Central memory CD4-positive, alpha-beta T cell (primary cell): ENCODE measurements at regions not wholly inside any gene's neighbourhood (a gene's known extent, or its start where the extent isn't known, plus 50 kb on each side); places are given as distances from the start of the nearest gene placed in this dataset.
"Not testable (repeated sequence)": the region's sequence is repeated elsewhere in the genome, so short reads cannot be mapped to it uniquely, and the experiment has no call there.

Experiments
- DNase-seq: peaks from one replicate; pipeline ENCODE4 v3.0.0; 2022

DNA sequence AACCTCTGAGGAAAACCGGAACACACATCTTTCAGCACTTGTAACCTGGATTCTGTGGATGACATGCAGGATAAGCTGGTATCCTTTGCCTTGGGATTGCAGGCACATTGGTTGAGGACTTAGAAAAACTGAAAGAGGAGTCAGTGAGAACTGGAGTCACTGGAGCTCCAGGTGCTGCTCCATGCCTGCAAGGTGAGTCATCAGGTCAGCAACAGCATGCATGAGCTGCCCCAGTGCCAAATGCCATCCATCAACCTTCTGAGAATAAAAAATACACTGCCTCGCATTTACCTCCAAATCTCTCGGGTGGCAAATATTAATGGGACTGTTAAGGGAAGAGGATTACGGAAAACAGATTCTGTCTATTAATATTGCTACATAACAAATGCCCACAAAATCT is 729.1 kb downstream of the NTRK3 start:
- DNase-seq = no peak

DNA sequence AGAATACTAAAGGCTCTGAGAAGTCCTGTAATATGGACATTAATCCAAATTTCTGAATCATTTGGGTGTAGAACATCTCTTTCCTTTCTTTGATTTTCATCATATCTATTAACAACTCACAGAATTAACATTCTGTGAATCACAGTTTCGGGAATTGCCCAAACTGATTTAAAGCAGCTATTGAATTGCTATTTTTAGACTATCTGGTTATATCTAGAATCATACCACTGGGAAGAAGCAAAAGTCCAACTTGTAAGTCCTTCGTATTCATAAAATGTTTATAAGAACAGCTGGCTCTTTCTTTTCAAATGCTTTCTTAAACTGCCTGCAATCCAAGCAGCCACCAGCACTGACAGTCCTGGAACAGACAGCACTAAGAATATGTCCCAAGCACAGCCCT is 733.0 kb downstream of the NTRK3 start:
- no peak for DNase-seq

DNA sequence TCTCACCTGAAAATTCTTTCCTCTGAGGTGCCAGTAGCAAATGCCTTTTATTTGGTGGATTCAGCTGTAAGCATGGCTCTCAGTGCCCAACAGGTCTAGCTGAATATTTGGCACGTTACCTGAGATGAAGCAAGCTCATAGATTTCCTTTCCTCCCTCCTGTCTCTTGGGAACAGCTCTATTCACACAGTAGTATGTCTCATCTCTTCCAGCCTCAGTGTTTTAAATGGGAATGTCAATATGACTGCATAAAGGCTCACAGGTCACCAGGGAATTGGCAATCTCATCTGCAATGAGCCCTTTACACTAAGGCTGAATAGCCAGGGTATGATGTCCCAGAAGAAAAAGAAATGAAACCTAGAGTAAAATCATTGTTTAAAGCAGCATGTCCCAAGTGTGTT is 733.5 kb downstream of the NTRK3 start:
- DNase-seq = no peak

DNA sequence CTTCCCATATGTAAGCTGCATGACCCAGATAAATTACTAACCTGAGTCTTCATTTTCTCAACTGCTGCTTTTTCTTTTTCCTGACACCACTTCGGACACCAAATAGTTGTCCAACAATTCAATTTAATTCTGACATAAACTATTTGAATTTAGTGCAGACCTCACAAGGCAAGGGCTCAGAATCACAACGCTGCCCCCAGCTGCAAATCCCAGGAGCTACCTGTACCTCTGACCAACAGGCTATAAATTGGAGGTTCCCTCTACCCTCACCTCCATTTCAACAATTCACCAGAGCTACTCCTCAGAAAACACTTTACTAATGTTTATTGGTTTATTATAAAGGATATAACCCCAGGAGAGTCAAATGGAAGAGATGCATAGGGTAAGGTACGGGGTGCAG is 737.6 kb downstream of the NTRK3 start:
- no peak for DNase-seq

DNA sequence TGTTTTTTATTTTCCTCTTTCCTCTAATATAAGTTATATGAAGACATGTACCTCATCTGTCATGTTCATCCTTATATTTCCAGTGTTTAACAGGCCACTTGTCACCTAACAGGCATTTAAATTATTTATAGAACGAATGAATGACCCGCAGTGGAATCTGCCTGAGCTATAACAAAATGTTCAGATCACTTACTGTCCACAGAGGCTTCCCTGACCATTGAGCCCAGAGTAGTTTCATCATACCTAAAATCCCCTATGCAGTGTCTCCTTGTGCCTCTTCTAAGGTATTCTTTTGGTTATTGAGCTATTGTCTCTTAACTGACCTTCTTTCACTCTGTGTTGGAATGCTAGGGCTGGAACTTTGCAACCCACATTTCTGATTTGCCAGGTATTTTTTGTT is 748.5 kb downstream of the NTRK3 start:
- no peak for DNase-seq

DNA sequence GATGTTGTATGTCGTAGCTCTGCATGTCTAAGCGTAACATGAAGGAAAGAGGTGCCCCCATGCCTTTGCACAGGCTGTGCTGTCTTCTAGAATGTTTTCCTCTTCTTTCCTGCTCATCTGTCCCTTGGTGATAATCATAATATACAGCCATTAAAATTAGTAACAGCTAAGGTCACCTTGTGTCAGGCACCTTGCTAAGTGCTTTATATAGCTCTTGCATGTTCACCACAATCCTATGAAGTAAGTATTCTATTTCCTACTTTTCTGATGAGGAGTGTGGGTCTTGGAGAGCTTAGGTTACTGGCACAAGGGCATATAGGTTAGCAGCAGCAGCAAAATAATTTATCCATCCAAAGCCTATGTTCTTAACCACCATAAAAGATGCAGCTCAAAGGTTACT is 754.4 kb downstream of the NTRK3 start:
- no peak for DNase-seq

DNA sequence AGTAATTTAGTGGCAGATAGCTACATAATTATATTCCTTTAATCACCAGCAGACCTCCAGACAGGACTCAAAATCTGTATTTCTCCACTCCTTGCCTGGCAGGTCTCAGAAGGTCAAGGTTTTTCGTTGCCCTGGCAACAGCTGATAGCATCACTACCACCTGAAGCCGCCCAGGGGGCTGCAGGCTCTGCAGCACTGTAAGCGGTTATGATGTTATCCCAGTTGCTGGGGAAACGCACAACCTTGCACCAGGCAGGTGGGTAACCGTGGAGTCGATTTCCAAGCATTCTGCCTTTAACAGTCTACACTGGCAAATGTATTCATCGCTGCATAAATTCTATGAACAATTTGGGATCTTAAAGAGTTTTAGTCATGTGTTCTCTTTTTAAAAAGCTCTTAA is 756.3 kb downstream of the NTRK3 start:
- no peak for DNase-seq

DNA sequence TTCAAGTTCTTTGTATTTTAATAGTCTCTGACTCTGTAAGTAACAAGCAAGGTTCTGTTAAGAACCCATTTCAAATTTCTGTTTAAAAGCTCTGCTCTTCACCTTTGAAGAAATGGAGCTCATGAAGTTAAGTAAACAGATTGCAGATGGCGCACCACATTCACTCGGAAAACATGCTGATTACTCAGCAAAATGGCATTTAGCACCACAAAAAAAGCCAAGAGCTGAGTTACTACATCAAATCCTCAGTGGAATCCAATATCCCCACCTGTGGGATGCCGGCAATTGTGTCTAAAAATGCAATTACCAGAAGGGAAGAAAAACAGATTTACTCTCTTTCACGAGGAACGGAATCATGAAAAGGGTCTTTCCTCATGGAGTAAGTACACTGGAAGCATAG is 758.0 kb downstream of the NTRK3 start:
- DNase-seq = no peak

DNA sequence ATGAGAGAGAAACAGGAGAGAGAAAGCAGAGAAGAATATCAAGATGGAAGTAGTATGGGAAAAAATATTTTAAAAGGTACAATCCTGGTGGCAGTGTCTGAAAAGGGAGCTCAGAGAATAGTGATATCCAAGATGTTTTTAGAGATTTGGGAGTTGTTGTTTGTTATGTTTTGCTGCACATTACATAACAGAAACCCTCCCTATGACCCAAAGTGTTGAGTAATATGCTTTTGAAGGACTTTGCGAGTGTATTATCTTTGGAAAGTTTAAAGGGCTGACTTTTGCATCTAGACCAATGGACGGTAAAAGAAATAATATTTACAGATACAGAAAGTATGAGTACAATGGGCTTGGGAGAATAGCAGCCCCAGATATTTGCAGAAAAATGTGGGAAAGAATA is 759.7 kb downstream of the NTRK3 start:
- DNase-seq = no peak

DNA sequence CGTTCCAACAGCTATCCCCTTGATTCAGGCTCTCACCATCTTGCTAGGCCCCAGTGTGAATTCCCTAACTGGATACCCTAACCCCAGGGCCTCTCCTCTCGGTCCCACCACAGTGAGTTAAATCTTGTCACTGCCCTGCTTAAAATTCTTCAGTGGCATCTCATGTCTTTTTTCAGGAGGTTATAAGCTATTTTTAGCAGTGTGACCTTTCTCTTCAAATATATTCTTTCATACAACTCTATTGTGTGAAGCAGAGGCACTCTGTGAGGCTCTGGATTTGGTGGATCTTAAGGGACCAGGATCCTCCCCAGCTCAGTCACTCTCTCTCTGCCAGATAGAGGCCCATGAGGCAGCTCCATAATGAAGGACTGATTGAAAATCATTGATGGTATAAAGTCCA is 760.4 kb downstream of the NTRK3 start:
- DNase-seq = no peak

DNA sequence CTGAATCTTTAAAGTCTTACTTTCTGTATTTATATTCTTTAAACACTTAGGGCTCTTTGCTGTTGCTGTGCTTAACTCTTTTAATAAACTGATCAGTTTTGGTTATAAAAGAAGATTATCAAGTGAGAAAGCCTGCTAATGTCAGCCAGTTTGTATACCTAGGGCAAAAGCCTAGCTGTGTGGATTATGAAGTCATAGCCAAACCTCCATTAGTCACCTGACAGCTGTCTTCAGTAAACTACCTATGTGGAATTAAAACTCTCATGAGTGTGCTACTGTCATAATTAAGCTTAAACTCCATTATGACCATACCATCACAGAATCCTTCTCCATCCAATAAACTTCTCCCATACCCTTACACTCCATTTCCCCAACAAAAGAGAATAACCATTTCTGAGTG is 762.7 kb downstream of the NTRK3 start:
- no peak for DNase-seq

DNA sequence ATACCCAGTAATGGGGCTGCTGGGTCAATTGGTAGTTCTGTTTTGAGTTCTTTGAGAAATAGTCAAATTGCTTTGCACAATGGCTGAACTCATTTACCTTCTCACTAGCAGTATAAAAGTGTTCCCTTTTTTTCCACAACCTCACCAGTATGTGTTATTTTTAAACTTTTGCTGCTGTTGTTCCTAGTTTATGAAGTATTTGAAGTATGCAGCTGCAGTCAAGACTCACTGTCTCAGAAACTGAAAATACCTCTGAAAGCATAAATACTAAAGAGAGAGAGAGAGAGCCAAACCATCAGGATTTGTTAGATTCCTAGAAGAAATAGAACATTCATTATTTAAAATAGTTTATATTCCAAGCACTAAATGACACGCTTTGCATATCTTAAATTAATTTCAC is 764.2 kb downstream of the NTRK3 start:
- no peak for DNase-seq

DNA sequence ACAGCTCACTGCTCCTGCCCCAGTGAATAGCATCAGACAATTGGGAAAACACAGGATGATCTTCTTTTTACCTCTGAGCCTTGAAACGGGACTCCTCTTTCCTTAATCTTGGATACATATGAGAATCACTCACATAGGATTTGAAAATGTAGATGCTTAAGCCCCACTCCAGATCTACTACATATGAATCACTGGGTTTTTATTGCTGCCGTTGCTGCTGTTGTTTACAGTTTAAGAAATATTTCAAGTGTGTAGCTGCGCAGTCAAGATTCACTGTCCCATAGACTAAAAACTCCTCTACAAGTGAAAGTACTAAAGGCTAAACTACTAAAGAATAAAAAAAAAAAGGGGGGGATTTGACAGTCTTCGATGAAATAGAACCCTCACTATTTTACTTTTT is 765.9 kb downstream of the NTRK3 start:
- no peak for DNase-seq

DNA sequence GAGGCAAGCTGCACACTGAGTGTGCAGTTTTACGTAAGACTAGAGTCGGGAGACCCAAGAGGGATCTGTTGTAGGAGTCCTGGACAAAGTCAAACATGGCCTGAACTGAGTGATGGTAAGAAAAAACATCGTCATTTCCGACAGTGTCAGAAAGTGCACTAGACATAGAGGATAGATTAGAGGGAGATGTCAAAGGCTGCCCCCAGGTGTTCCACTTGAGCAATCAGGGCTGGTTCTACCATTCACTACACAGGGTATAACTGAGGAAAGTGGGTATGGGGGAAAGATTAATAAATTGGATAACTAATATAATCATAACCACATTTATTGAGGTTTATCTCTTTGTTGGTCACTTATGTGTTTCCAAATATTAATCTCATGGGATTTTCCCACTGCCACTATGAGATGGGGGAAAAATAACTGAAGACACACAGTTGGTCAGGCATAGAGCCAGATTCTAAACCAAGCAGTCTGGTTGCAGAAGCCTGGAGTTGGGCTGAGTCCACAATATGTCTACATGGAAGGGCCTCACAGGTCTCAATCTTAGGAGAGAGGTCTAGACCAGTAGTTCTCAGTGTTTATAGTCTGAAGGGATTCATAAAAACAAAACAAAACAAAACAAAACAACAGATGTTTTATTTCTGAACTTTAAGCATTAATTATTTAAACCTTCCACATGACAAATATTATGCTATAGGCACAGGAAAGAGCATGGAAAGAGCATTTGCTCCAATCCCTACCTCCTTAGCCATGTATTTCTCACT is 766.5 kb downstream of the NTRK3 start:
- no peak for DNase-seq

DNA sequence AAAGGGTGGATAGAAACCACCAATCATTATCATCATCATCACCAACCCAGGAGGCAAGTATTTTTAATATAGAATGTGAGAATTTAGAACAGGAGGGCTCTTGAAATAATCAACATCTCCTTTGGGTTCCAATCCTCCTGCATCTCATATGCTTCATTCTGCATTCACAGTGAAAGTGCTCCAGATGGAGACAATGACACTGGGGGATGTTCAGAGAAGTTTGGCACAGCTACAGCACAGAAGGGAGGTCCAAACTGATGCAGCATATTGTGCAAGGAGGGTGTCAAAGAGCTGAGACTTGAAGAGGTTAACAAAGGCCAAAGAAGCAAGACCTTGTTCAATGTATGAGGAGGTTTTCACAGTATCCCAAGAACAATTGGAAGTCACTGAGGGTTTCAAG is 767.1 kb downstream of the NTRK3 start:
- no peak for DNase-seq

DNA sequence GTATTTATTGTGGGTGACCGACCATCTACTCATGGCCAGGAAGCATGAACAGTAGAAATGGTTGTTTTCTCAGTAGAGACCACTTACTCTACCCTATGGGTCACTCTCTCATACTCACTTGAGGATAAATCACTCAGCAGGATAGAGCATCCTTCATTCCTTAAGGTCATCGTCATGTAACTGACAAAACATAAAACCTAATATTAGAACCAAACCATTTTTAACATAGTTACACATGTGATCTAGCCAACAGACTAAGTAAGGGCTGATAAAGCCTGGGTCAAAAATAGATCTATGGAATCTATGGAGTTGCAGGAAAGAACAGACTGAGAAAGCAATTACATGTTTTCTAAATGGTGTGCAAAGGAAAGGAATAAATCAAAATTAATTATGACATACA is 769.1 kb downstream of the NTRK3 start:
- DNase-seq = no peak

DNA sequence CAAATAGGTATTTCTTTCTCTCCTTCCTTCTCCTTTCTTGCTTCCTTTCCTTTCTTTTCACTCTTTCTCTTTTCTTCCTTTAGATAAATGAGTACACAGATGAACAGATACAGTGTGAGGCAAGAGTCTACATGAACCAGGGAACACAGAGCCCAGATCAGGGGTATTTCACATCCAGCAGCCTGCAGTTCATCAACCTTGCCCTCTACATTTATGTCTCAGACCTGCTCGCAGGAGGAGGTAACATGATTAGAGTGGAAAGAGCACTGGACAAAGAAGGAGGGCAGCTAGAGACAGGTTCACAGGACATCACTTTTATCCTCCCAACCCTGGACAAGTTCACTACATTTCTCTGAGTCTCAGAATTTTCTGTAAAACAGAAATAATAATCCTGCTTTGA is 773.1 kb downstream of the NTRK3 start:
- no peak for DNase-seq

DNA sequence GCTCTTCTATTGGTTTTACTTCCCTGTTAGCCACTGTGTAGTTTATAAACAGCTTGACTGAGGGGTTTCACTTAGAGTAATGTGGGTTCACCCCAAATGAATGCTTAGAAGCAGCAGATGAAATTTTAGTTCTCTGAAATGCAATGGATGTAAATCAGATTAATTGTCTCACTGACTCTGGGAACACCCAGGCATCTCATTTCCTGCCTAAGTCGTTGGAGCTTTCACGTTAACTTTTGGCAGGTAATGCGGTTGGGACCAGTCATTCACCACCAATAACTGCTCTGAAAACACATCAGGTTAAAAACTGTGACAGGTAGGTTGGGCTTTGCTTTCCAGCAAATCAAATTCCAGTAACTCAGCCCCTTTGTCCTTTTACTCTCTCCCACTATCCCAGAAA is 775.4 kb downstream of the NTRK3 start:
- DNase-seq = no peak

DNA sequence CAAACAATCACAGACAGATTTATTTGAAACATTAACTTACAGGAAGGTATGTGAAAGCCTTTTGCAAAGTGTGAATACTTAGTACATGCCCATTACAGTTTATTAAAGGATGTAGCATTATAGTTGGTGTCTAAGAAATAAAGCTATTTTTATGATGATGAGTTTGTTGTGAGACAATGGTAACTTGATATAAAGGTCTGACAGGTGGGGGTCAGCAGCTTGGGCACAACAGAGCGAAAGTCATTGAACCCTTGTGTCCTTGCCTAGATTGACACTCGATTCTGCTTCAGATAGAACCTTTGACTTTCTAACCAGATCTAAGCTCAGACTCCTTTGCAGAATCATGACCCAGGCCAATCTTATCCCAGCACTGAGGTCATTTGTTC is 777.9 kb downstream of the NTRK3 start:
- DNase-seq = no peak

DNA sequence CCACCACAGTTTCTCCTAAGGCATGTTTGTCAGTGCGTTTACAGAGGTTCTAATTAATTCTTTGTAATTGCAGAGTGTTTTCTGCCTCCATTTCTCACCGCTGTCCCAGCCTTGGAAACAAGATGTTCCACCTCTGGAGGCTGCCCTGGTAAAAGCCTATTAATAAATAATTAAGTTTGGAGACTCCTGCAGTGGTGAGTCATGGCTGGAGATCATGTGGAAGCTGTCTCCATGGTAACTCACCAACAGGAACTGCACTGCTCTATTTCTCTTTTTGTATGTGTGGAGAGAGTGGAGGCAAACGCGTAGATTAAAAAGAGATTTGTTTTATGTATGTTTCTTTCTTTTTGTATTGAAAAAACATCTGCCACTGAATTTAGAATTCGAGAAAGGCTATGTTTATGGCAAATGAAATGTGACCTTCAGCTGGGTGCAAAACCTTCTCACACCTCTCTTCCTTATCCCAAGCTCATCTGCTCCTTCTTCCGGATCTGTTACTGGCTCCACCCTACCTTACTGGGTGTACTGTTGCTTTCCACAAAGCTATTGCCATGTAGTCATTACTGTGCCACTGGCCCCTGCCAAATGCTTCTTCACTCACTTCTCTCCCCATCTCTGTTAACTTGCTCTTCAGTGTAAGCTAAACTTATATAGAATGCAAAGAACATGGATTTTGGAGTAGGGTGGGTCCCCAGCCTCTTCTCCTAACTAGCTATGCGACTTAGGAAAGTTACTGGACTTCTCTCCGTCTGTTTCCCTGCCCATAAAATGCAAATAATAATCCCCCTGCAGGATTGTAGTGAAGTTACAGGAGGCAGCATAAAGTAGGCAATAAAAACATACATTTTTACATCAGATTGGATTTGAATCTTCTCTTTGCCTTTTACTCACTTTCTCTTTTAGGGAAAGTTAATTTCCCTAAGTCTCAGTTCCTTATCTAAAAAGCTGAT is 778.5 kb downstream of the NTRK3 start:
- DNase-seq = no peak

DNA sequence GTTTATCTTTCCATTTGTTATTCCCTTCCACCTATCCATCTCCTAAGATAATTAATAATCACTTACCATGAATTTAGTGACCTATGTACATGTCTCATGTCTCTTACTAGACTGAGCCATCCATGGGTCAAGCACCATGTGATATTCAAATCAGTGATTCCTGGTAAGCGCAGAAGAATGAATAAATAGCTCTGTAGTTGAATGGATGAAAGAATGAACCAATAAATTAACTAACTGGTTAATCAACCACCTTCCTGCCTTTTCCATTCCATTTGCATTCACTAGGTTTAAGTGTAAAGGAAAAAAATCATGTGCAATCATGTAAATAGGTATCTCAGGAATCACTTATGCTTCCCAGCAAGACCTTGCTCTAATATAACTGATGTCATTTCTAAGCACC is 779.5 kb downstream of the NTRK3 start:
- DNase-seq = no peak

DNA sequence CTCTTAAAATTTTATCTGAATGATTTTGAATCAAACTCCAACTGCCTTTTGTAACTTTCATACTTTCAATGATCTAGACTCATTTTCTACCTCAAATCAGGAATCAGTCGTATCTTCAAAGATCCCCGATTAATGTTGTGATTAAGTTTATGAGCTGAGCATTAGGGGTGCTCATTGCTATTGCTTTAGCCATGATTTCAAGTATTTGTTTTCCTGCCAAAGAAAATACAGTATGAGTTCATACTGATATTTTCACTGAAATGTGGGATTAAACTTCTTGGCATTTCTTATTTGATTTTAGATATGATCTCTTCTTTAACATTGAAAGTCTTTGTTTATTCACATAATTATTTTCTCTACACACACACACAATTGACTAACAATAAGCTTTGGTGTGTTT is 785.6 kb downstream of the NTRK3 start:
- DNase-seq = no peak

DNA sequence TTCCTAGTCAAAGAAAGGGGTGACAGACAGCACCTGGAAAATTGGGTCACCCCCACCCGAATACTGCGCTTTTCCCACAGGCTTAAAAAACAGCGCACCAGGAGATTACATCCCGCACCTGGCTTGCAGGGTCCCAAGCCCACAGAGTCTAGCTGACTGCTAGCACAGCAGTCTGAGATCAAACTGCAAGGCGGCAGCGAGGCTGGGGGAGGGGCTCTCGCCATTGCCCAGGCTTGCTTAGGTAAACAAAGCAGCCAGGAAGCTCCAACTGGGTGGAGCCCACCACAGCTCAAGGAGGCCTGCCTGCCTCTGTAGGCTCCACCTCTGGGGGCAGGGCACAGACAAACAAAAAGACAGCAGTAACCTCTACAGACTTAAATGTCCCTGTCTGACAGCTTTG is 792.6 kb downstream of the NTRK3 start:
- not testable (repeated sequence) for DNase-seq

DNA sequence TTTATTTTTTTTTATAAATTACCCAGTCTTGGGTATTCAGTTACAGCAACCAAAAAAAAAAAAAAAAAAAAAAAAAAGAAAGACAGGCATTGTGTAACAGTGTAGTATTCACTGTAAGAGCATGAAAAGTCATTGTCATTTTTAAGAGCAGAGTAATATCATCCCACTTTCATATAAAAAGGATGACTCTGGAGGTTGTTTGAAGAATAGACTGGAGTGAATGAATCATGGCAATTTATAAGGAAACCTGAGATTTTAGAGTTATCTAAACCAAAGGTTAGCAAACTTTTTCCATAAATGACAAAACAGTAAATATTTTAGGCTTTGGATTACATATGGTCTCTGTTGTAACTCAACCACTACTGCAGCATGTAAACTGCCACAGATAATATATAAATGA is 794.9 kb downstream of the NTRK3 start:
- no peak for DNase-seq
